ENCODE measurements at regions not wholly inside any gene's neighbourhood (a gene's known extent, or its start where the extent isn't known, plus 50 kb on each side); places are given as distances from the start of the nearest gene placed in this dataset.

DNA sequence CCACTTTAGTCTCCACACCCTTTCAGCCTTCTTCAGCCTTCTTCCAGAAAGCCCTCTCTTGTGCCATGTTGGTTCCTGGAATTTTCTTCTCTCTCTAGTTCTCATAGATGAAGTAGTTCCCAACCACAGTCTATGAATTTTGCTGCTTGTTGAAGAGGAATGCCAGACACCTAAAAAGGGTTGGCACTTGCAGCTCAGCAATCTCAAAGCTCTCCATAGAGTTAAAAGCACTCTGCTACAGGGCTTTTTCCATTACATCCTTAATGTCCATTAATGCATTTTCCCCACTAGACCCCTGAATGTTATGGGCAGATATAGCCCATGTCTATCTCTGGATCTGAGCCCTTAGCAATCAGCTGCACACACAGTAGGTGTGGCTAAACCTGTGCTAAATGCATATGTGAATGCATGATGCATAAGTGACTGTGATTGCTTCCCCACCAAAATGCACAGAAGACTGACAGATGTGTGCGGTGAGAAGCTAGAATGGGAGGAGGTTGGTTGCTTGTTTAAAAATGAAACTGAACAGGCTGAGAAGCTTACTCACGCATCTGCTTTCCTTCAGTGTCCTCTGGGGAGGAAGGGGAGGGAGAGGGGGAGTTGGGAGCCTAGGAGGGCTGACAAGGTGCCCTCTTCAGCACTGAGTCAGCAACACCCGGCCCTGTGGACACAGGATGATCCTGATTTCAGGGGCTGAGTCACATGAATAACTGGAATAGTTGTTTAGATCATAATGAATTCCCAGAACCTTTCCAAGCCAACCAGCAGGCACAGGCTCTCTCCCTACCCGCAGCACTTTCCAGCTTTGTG is 146.1 kb upstream of the FGGY start:
- H2BK12ac ChIP-seq (ENCODE audit: low read depth, low read length) = peak overlapping the region; percentile 55
- no peaks in the 10 kb centered on the region for H3K9me3 ChIP-seq (ENCODE audit: insufficient read depth in 2 of 2, low read depth in 1 of 2, low read length in 1 of 2)
- FAIRE-seq = no peak
- no peak overlapping the region for H4K8ac ChIP-seq (ENCODE audit: extremely low read depth, insufficient read depth, low read length)
- ChIA-PET POLR2A (ENCODE audit: partially characterized antibody) (no interaction called here), CTCF (ENCODE audit: partially characterized antibody) (interaction anchor here (0.6 to 0.7 kb wide), 2 partner anchors 366 to 1674 kb away, joined by 3 to 4 read pairs; no protein-coding TSS in a partner anchor)
- no peaks in the 10 kb centered on the region for H3K36me3 ChIP-seq (ENCODE audit: control insufficient read depth in 2 of 4, insufficient read depth in 4 of 4, low read length in 3 of 4)
- no peaks in the 10 kb centered on the region for H3K79me1 ChIP-seq (ENCODE audit: low read depth, low read length)
- no peak overlapping the region for H2BK15ac ChIP-seq (ENCODE audit: low read length)
- H3K4ac ChIP-seq (replicated peaks; ENCODE audit: insufficient read length, low read depth, low read length) = no peak overlapping the region
- H2BK20ac ChIP-seq (ENCODE audit: low read length) = peak overlapping the region; percentile 92
- no peaks in the 10 kb centered on the region for H3K79me2 ChIP-seq (ENCODE audit: control insufficient read depth in 1 of 2, insufficient read depth in 2 of 2, low read length in 2 of 2)
- no peak overlapping the region; the same call in 1 of the 2 replicates for H3K18ac ChIP-seq (ENCODE audit: extremely low read depth, low read length)
- H3K4me2 ChIP-seq (ENCODE audit: insufficient read depth in 1 of 2, low read depth in 2 of 2, low read length in 2 of 2) = no peak overlapping the region
- H3K23ac ChIP-seq (ENCODE audit: insufficient read length) = no peak overlapping the region
- no peak overlapping the region; the same call in 1 of the 2 replicates for H2AK5ac ChIP-seq (ENCODE audit: low read depth, low read length)
- no peak overlapping the region for H3K27ac ChIP-seq (ENCODE audit: low read depth, low read length)
- H2BK5ac ChIP-seq (ENCODE audit: low read depth, low read length) = 0 out of 2 replicates have a peak overlapping the region, but pooled peaks have one; percentile 27
- no peaks in the 10 kb centered on the region for H4K20me1 ChIP-seq (replicated peaks in 1 of 2; ENCODE audit: control insufficient read depth in 1 of 2, insufficient read depth in 2 of 2, low read length in 2 of 2)
- peak overlapping the region; percentile 51 for H2BK120ac ChIP-seq (replicated peaks; ENCODE audit: low read depth, low read length)
- H3K23me2 ChIP-seq (ENCODE audit: low read depth, low read length) = peaks cover 6% of the 10 kb centered on the region; the same call in 1 of the 2 replicates
- WGBS, 2 experiments (ENCODE audit: extremely low coverage in 1 of 2, insufficient coverage in 1 of 2, insufficient read length in 1 of 2, insufficient replicate concordance in 2 of 2, low coverage in 1 of 2, low lambda C conversion rate in 2 of 2, missing lambda C conversion rate in 1 of 2) = 69% methylated on average over 4 of the region's 4 CpGs; no CpG with 5 or more reads in 1 of the 2 experiments
- H3K14ac ChIP-seq (ENCODE audit: insufficient read length) = no peak overlapping the region
- no peak overlapping the region for H3K4me3 ChIP-seq (ENCODE audit: extremely low read depth in 1 of 4, insufficient read depth in 2 of 4, low read depth in 3 of 4, low read length in 4 of 4)
- TF ChIP-seq JUND (IDR thresholded peaks at IDR 0.05; ENCODE audit: low read length) (no peak), RNF2 (IDR thresholded peaks at IDR 0.05; ENCODE audit: borderline replicate concordance, low read depth, low read length, missing control alignments, poor library complexity, severe bottlenecking) (no peak), GABPA (IDR thresholded peaks at IDR 0.05; ENCODE audit: borderline replicate concordance, insufficient read depth, low read length) (no peak), SIX5 (IDR thresholded peaks at IDR 0.05; ENCODE audit: low read depth, low read length) (no peak), TBP (IDR thresholded peaks at IDR 0.05; ENCODE audit: low read depth, low read length) (no peak), HDAC2 (IDR thresholded peaks at IDR 0.05; ENCODE audit: borderline replicate concordance in 1 of 2, low read depth in 2 of 2, low read length in 2 of 2) (no peak), SP4 (IDR thresholded peaks at IDR 0.05; ENCODE audit: low read length) (no peak), SIRT6 (IDR thresholded peaks at IDR 0.05; ENCODE audit: low read length) (no peak), BRCA1 (IDR thresholded peaks at IDR 0.05; ENCODE audit: low read depth, low read length) (no peak), CHD1 (IDR thresholded peaks at IDR 0.05; ENCODE audit: low read depth, low read length) (no peak)
- H4K5ac ChIP-seq (ENCODE audit: insufficient read length, low read depth, low read length) = no peak overlapping the region
- H3K27me3 ChIP-seq (replicated peaks in 1 of 4; ENCODE audit: control insufficient read depth in 3 of 4, extremely low read depth in 1 of 4, insufficient read depth in 3 of 4, low read length in 3 of 4) = peaks cover 0 to 8% (median 1%) of the 10 kb centered on the region in 4 experiments; a peak in 3 of 7 replicates
- H2AFZ ChIP-seq (ENCODE audit: low read length) = peak overlapping the region; percentile 59; the same call in 1 of the 2 replicates
- no peak for DNase-seq (ENCODE audit: low read depth in 1 of 2, low spot score in 2 of 2)
- no peak overlapping the region for H3K56ac ChIP-seq (replicated peaks; ENCODE audit: insufficient read length, low read depth, low read length)
- H4K91ac ChIP-seq (replicated peaks; ENCODE audit: insufficient read length, low read length) = no peak overlapping the region
- H3K9ac ChIP-seq (replicated peaks in 1 of 4; ENCODE audit: extremely low read depth in 1 of 4, low read depth in 3 of 4, low read length in 3 of 4) = no peak overlapping the region
- peaks cover 2 to 8% (median 4%) of the 10 kb centered on the region in 4 experiments; a peak in 6 of 7 replicates for H3K4me1 ChIP-seq (replicated peaks in 1 of 4; ENCODE audit: control insufficient read depth in 3 of 4, insufficient read depth in 4 of 4, low read length in 3 of 4)

All from H1 (cell line).